Hematopoietic multipotent progenitor cell treated with erythropoietin and hydrocortisone succinate and interleukin-3 and kit ligand, for 8 days (in vitro differentiated cells): ENCODE measurements at regions not wholly inside any gene's neighbourhood (a gene's known extent, or its start where the extent isn't known, plus 50 kb on each side); places are given as distances from the start of the nearest gene placed in this dataset.
"Not testable (repeated sequence)": the region's sequence is repeated elsewhere in the genome, so short reads cannot be mapped to it uniquely, and the experiment has no call there.

Source experiments
- DNase-seq: peaks from one replicate; pipeline ENCODE4 v3.0.0-alpha.2; 2015

GRCh38 chr1:67947114-67947513 lies 103.3 kb downstream of the DIRAS3 start:
- no peak for DNase-seq

DNA sequence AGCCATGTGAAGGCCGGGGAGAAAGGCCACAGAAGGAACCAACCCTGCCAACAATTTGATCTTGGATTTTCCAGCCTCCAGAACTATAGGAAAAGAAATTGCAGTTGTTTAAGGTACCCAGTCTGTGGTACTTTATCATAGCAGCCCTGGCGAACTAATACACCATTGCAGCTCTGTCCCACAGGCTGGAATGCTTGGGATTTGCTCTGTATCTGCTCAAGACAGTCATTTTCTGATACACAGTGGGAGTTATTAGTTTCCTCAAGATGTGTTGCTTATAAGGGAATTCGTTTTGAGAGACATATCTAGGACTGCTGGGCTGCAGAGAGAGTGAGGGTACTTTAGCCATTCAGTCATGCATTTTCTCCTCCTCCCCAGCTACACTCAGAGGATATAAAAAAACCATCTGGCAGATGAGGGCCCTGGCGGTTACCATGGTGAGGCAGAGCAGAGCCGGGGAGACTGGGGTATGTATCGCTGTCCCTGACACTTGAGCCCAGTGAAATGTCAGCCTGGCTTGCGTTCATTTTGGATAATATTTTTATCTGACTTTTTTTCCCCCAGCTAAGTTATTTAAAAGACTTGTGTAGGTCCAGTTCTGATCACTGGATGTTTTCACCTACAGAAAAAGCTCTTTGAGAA lies 104.6 kb downstream of the DIRAS3 start:
- no peak for DNase-seq

GRCh38 chr1:67942274-67942673 lies 108.2 kb downstream of the DIRAS3 start:
- DNase-seq: no peak

DNA sequence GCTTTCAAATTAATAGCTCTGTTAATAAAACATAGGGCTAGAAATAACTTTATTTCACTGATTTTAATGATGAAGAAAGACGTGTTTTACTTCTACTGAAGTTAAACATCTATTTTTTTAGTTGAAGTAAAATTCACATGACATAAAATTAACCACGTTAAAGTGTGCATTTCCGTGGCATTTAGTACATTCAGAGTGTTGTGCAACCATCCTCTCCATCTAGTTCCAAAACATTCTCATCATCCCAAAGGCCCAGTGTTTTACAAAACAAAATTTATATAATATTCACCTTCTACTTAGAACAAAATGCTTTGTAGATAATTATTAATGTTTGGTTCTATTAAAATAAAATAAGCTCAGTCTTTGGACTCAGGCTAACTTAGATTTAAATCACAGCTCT lies 108.5 kb upstream of the GNG12 start:
- no peak for DNase-seq

GRCh38 chr1:67941155-67941554 lies 107.9 kb upstream of the GNG12 start:
- no peak for DNase-seq

DNA sequence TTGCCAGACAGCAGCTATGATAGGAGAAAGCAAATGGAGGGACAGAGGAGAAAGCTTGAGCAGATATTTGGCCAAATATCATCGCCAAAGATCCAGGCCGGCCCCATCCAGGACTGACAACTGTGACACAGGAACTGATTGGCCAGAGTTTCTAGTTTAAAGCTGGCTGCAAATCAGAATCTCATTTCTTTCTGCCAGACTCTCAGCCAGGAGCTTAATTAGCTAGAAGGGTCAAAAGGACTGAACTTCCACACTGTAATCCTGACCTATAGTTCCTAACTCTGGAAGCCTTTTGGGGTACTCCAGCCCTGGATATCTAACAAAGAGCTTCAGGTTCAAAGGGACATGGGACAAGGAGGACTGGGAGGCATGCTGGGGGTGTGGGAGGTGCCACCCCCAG lies 106.7 kb upstream of the GNG12 start:
- DNase-seq: no peak

GRCh38 chr1:67939186-67939743 lies 106.0 kb upstream of the GNG12 start:
- no peak for DNase-seq

GRCh38 chr1:67937651-67938050 lies 104.4 kb upstream of the GNG12 start:
- DNase-seq: no peak

DNA sequence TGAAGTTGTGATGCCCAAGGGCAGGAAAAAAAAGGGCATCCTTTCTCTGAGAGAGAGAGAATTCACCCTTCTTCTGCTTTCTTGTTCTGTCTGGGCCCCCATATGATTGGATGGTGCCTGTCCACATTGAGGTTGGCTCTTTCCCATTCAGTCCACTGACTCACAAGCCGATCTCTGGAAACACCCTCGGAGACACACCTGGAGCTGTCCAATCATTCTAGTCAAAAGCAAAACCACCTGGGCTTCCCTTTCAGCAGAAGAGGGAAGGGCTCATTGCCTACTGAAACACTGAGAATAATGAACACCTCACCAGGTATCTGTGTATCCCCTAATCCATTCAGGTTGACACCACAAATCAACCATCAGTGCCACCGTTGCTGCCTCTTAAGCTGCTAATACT lies 103.7 kb upstream of the GNG12 start:
- no peak for DNase-seq

- no peak for DNase-seq
Measured at GRCh38 chr1:67935560-67935959, 102.3 kb upstream of the GNG12 start.

GRCh38 chr1:67931198-67931597 lies 97.9 kb upstream of the GNG12 start:
- DNase-seq: no peak

GRCh38 chr1:67923074-67923473 lies 89.8 kb upstream of the GNG12 start:
- DNase-seq: no peak

GRCh38 chr1:67921725-67922489 lies 88.6 kb upstream of the GNG12 start:
- DNase-seq: no peak

DNA sequence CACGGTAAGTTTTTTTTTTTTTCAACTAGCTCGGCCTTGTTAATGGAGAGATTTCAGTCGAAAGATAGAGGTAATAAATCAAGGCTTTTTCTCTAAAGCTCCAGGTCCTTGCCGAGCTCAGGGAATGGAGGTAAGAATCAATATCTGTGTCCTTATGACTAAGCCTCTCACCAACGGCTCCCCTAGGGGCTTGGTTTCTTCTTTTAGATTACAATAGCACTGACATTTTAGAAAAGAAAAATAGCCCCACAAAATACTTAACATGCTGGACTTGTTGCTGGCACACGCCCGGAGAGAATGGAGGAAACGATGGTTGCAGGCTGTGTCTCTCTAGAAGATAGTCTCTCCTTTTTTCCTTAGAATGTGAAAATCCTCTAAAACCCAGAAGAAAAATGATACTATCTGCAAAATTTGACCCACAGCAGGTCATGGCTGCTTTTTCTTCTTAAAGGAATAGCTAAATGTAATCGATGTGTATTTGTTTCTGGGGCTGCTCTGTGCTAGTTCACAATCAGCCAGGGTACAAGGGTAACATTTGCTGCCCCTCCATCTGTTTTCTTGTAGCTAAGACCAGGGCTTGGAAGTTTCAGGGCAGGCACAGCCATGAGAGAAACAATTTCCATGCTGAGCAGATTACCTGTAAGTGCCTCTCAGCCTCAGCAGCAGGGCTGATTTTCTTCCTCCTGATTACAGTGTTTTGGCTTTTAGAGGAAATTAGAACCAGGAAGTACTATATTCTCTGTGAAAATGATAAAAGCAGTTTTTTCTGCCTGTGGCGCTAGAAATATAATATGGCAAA lies 86.2 kb upstream of the GNG12 start:
- DNase-seq: no peak

DNA sequence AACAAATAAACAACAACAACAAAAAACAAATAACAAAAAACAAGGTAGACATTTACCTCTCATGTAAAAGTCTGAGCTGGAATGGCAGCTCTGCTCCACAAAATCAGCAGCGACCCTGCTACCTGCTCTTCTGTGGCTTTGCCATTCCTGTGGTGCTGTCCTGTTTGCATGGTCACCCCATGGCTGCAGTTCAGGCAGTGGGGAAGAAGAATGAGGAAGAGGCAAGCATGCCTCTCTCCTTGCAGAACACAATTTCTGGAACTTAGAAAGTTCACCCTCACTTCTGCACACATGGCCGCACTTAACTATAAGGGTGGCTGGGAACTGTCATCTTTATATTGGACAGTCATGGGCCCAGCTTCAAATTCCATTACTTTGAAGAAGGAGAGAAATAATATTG lies 84.8 kb upstream of the GNG12 start:
- no peak for DNase-seq

DNA sequence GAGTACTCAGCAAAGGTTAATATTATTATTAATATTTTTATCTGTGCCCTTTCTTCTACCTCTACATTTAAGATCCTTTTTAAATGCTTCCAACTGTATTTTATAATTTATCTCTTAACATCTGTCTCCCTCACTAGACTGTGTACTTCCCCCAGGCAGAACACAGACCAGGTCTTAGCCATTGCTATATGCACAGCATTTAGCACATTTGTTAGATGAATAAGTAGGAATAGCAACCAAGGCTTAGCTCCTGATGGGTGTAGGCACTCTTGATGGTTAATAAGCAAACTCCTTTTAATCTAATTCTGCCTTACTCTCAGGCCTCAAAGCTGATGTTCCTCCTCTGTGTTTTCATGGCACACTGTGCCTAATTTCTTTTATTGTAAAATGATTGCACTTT lies 83.7 kb upstream of the GNG12 start:
- no peak for DNase-seq

DNA sequence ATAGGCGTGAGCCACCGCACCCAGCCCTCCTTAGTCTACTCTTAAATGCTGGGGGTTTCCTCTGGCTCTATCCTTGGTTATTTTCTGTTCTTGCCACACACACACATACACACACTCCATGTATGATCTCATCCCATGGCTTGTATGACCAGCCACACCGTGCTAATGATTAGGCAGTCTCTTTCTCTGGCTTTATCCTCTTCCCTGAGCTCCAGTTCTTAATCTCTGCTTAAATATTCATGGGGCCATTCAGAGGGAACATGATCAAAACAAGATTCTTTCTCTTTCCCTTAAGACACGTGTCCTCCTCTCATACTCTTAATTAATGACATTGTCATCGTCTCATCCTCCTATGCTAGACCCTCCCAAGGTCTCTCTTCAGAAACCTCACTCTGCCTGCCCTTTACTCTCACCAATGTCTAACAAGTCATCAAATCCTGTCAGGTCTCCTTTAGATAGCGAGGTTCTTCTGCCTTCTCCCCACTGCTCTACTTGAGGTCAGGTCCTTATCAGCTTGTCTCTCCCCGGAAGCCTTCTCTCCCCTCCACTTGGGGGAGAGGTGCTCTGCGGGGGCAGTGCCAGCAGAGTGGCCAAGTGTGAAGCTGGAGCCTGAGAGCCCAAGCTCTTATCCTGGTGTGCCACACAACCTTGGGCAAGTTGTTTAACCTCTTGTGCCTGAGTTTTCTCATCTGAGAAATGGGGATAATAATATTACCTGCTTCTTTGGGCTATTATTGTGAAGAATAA lies 83.0 kb upstream of the GNG12 start:
- no peak for DNase-seq

- no peak for DNase-seq
Measured at GRCh38 chr1:67909776-67910175, 76.5 kb upstream of the GNG12 start.

DNA sequence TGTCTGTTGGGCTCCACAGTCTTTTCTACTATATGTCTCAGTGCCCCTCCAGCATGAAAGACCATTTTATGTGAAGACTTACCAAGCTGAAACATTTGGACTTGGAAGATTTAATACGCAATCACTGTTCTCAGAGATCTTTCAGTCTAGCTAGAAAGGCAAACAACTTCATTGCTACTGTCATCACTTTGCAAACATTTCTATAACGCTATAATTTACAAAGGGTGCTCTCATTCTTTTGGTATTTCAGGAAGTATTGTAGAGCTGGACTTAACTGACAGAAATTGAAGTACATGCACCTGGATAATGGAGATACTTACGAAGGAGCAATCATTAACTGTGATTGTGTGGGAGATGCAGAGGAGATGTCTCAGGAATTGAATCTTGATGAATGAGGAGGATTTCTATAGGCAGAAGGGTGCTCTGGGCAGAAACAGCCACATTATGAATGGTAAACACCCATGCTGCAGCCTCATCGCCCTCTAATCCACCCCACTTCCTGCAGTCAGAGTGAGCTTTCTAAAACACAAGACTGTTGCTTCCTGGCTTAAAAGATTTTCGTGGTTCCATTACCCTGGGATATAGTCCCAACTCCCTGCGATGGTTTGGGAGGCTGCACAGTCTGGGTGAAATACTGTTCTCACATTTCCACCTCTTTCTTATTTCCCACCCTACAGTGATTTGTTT lies 75.1 kb upstream of the GNG12 start:
- no peak for DNase-seq

- not testable (repeated sequence) for DNase-seq
Measured at GRCh38 chr1:67907467-67907866, 74.2 kb upstream of the GNG12 start.

- DNase-seq: not testable (repeated sequence)
Measured at GRCh38 chr1:67906015-67906414, 72.7 kb upstream of the GNG12 start.

DNA sequence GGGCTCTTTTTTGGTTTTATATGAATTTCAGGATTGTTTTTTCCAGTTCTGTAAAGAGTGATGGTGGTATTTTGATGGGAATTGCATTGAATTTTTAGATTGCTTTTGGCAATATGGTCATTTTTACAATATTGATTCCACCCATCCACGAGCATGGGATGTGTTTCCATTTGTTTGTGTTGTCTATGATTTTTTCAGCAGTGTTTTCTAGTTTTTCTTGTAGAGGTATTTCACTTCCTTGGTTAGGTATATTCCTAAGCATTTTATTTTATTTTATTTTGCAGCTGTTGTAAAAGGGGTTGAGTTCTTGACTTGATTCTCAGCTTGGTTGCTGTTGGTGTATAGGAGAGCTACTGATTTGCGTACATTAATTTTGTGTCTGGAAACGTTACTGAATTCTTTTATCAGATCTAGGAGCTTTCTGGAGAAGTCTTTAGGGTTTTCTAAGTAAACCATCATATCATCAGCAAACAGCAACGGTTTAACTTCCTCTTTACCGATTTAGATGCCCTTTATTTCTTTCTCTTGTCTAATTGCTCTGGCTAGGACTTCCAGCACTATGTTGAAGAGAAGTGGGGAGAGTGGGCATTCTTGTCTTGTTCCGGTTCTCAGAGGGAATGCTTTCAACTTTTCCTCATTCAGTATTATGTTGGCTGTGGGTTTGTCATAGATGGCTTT lies 69.4 kb upstream of the GNG12 start:
- DNase-seq: peak; percentile 6
